ENCODE measurements at regions not wholly inside any gene's neighbourhood (a gene's known extent, or its start where the extent isn't known, plus 50 kb on each side); places are given as distances from the start of the nearest gene placed in this dataset.
"Not testable (repeated sequence)": the region's sequence is repeated elsewhere in the genome, so short reads cannot be mapped to it uniquely, and the experiment has no call there.

DNA sequence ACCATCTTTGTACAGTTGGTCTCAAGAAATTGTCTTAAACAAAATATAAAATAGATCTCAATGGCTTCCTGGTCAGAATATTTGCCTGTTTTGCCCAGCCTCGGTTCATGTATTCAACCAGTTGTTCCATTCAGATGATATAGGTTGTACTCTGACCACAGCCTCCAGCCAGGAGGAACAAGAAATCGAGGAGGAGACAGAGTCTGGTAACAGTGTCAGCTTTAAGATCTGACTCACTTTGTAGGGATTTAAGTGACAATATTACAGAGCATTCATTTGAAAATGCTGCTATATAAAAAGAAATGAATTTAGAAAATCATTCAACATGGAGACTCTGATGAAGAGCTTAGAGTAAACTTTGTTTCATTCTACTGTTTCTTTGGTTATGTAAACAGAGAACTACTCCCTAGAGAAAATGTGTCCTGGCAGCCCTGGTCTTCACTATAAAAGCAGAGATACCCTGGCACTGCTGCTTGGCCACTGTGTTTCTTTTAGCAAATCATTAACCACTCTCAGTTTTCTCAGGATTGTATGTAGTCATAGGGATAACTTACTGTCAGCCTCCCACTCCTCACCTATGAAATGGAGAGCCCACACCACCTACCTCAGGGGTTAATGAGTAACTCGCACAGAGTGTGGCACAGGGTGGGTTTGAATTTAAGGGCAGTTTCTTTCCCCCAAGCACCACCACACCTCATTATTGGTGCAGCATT lies 53.5 kb downstream of the PAGE2 start:
- DNase-seq (ENCODE audit: low read depth in 1 of 2, low spot score in 1 of 2): no peak

DNA sequence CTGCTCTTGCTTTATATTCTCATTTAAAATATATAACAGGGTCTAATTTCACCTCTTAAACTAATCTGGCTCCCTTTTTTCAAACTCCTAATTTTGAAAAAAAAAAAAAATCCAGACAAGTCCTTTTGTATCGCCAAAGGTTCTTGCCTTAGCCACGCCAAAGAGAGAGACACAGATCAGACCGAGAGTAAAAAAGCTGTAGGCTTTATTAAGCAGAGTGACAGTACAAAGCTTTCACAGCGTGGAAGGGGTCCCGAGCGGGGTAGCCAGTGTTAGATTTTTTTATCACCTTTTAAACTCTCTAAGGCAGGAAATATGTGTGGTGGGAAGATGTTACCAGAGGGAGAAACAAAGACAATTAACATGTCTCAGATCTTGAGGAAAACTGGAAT lies 54.1 kb downstream of the PAGE2 start:
- no peak for DNase-seq (ENCODE audit: low read depth in 1 of 2, low spot score in 1 of 2)

DNA sequence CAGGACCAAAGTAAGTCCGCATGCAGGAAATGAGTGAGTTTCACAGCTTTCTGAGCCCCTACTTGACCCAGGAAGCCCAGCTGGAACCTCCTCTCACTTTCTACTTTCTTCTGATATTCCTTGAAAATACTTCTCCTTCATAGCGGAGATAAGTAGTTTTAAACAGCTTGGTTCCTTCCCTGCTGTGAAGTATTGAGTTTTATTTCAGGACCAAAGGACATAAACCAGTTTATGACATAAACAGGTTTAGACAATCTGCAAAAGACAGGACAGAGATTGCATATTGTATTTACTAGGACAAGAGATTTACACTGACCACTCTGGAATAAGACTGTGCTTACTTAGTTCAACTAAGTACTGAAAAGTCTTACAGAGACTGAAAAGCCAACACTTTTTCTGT lies 54.8 kb downstream of the PAGE2 start:
- DNase-seq (ENCODE audit: low read depth in 1 of 2, low spot score in 1 of 2): no peak

DNA sequence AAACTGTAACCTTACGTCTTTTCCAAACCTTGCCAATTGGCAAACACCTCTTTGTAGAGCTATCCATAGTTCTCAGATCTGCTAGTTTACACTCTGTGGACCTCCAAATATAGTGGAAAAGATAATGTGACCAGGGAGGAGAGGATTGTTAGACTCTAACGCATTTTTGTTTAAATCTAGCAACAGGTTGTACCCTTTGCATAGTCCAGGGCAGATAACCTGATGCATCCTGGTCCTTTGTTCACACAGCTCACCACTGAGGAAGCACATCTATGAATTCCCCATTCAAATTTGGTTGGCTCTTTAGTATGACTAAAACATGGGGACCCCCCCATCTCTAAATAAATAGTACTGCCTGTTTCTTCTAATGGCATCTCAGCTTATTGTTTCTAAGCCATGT lies 55.9 kb downstream of the PAGE2 start:
- no peak for DNase-seq (ENCODE audit: low read depth in 1 of 2, low spot score in 1 of 2)

DNA sequence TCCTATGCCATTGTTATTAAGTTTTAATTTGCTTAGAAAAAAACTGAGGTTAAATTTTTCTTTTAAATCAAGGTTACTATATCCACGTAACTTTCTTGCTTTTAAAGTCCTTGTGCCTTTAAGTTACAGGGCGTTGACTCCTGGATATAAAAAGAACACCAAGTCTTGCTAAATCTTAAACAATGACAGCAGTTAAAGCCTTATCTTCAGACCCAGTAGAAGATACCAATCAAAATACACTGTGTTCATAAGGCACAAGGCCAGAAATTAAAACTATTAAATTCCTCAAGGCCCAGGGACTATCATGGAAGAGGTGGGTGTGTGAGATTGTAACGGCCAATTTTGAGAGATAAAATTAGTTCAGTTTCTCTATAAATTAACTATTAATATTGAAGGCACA lies 60.4 kb downstream of the PAGE2 start:
- DNase-seq (ENCODE audit: low read depth in 1 of 2, low spot score in 1 of 2): no peak

DNA sequence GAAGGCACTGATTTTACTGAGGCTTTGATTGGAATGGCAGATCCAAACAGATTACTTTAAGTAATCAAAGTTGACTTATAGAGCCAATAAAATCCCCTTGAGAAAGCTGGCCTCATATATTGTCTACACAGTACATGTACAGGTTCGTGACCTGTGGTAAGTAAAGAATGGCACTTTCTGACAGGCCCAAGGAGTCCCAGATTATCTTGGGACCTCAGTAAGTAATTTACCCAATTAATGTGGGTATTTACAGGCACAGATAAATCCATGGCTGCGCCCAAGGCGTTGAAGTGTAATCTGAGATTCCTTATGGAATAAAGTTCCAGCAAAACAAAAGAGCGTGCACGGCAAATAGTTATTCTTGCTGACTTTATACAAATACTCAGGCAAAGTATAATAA lies 62.4 kb downstream of the PAGE2 start:
- no peak for DNase-seq (ENCODE audit: low read depth in 1 of 2, low spot score in 1 of 2)

DNA sequence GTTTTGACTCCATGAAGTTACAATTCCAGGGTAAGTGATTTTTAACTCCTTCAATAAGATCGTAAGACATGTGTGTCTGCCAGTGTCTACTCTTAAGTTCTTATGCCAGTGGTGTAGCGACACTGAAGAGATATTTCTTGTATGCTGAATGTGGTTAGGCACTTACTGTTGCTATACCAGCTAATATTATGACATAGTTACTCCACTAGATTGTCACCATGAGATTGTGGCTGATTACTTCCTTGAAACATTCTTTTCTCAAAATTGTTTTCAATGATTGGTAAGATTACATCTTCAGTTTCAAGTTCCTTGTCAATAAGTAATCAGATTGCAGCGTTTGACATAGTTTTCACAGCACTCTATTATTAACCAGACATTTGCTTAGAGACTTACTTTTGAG lies 60.6 kb upstream of the PAGE5 start:
- no peak for DNase-seq (ENCODE audit: low read depth in 1 of 2, low spot score in 1 of 2)

DNA sequence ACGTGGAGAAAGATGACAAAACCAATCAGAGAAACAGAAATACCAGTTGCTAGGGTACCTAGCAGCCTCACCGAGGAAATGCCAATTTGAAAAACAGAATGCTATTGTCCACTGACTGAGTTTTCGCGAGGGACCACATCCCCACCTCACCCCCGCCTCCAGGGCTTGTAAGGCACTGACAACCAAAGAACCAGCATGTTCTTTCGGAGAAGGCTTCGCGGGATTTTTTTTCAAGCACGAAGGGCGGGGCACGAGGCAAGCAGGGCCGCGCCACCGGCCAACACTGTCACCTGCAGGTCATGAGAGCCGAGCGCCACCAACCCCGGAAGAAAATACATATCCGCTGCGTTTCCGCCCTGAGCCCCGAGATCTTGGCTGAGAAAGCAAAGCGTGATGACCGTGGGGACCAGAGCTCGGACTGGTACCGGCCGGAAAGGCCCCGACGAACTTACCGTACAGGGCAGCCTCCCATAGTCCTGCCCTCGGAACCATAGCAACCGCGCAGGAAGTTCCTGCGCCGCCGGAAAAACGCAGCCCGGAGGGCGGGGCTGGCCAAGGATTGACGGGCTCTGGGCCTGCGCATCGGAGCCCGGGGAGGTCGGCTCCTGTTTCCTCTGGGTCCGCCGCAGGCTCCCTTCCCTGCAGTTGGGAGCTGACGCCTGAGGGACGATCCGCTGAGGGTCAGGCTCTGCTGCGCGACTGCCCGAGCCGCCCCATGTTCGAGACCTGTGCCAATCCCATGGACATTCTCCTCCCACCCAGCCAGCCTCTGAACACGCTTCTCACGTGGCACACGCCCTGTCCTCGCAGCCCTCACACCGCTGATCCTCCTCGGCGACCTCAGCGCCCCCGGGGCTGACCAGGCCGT lies 59.2 kb upstream of the PAGE5 start:
- DNase-seq (ENCODE audit: low read depth in 1 of 2, low spot score in 1 of 2): peak; percentile 74 to 81

DNA sequence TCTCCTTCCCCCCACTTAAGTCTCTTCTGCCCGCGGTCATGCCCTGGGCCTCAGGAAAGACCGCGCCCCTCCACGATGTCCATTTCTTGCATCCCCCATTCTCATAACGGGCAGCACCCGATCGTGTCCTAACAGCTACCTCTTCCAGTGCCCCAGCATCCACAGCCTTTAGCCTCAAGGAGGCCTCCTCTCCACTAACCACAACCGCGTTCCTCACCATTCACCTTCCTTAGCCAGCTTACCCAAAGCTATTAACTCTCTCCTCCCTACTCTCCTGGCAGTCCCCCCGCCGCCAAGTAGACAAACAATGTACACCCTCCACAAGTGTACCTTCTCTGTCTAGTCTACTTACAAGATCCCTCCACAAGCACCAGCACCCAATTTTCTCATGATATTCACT lies 58.6 kb upstream of the PAGE5 start:
- DNase-seq (ENCODE audit: low read depth in 1 of 2, low spot score in 1 of 2): no peak

DNA sequence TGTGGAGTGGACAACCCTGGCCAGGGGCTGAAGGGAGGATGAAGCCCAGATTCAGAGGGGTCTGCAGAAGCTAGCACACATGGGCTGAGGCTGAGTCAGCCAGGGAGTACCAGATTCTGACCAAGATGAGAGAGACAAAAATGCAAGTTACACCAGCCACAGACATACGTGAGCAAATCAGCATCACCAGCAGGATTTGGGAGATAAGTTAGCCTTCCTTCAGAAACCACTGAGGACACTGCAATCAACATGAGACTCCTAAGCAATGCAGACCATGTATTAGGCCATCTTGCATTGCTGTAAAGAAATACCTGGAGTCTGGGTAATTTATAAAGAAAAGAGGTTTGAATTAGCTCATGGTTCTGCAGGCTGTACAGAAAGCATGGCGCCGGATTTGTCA lies 57.0 kb upstream of the PAGE5 start:
- no peak for DNase-seq (ENCODE audit: low read depth in 1 of 2, low spot score in 1 of 2)

DNA sequence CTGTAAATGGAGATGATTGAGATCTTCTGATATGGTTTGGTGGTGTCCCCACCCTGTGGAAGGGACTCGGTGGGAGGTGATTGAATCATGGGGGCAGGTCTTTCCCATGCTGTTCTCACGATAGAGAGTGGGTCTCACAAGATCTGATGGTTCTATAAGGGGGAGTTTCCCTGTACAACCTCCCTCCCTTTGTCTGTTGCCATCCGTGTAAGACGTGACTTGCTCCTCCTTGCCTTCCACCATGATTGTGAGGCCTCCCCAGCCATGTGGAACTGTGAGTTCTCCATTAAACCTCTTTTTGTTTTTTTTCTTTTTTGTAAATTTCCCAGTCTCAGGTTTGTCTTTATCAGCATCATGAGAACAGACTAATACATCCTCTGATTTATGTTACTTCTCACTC lies 55.1 kb upstream of the PAGE5 start:
- not testable (repeated sequence) for DNase-seq (ENCODE audit: low read depth in 1 of 2, low spot score in 1 of 2)

DNA sequence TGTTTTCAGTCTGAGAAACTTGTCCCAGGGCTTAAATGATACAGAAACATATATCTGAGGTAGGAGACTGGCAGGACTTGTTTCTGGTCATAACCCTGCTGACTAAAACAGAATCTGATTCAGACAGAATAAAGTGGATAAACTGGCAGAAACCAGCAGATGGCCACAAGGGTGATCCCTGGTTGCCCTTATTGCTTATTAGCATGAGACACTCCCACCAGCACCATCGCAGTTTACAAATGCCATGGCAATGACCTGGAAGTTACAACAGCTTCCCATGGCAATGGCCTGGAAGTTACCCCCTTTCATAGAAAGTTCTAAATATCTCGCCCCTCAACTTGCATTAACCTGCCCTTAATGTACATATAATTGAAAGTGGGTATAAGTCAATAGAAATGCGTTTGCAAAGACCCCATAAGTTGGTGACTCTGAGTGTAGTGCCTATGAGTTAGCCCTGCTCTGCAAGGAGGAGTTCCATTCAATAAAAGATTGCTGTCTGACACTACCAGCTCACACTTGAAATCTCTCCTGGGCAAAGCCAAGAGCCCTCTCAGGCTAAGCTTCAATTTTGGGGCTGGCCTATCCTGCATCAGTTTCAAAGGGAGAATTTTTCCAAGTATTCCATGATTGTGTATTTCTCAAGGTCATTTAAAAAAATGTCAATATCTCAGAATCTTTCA lies 52.9 kb upstream of the PAGE5 start:
- DNase-seq (ENCODE audit: low read depth in 1 of 2, low spot score in 1 of 2): no peak

DNA sequence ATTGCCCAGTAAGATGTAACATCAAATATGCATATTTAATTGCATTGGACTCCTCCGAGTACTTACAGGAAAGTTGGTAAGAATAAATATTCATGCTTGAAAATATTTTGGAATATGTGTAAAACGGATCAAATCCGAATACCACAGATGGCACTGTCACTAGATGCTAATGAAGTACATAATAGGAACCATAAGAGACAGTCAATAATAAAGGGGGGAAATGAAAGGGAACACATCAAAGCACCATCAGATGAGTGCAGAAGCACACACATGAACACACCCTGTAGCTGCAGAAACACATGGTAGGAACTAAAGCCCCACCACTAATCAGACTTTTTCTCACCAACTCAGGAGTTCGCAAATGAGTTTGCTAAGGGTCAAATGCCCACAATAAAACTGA lies 52.2 kb upstream of the PAGE5 start:
- no peak for DNase-seq (ENCODE audit: low read depth in 1 of 2, low spot score in 1 of 2)

DNA sequence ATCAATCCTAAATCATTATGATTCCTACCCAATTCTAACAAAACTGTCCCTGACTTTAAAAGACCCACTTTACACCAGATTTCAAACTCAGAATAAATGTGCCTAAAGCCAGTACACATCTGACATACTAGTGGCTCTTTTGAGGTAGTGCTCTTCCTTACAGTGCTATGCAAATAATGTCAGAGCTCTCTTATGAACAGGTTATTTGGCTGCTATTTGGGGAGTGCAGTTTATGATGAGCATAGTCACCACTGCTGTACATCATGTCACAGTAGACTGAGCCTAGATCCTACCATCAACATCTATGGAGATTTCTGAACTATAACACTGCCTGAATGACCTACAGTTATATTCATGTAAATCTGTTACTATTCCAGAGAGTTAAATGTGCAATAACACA lies 50.4 kb upstream of the PAGE5 start:
- no peak for DNase-seq (ENCODE audit: low read depth in 1 of 2, low spot score in 1 of 2)
